Endothelial cell of umbilical vein (primary cell): ENCODE measurements at regions not wholly inside any gene's neighbourhood (a gene's known extent, or its start where the extent isn't known, plus 50 kb on each side); places are given as distances from the start of the nearest gene placed in this dataset.
"Not testable (repeated sequence)": the region's sequence is repeated elsewhere in the genome, so short reads cannot be mapped to it uniquely, and the experiment has no call there.

Experiments
- BruUV-seq: library from RNA; stranded (reverse); fragments of 400-500 nt; replicated peaks from 2 replicates; lab custom pipeline; 2021; lab: Mats Ljungman, UMichigan
- CTCF ChIA-PET: fragments of 300-600, 350-600 bp; sonication (Branson Sonifier 250); formaldehyde crosslinking; loops from one replicate; lab custom pipeline; 2021; ENCODE audit warnings: antibody characterized with exemption, inconsistent platforms; lab: Charles Lee
- POLR2A ChIA-PET: fragments of 300-600, 350-600 bp; sonication (Branson Sonifier 250); formaldehyde crosslinking; loops from one replicate; lab custom pipeline; 2021; ENCODE audit warnings: antibody characterized with exemption, inconsistent platforms; lab: Charles Lee
- DNase-seq: peaks from one replicate; pipeline ENCODE4 v3.0.0-alpha.2; 2011; ENCODE audit warnings: low read depth, low spot score
- FAIRE-seq: peaks from 2 replicates; lab custom pipeline; 2011; peaks lifted over from hg19 to GRCh38; lab: Jason Lieb, UNC
- H2AFZ ChIP-seq: 2 replicates; pipeline ENCODE4 v1.6.0; 2012; ENCODE audit warnings: low read depth, low read length, control low read depth, inconsistent platforms
- H3K27ac ChIP-seq: 2 replicates; pipeline ENCODE4 v1.5.1; 2011; ENCODE audit warnings: low read depth, mild to moderate bottlenecking, control low read depth, low read length, moderate library complexity; ENCODE audit not compliant: insufficient read depth
- H3K27me3 ChIP-seq, 2 experiments: 2 replicates each; pipeline versions ENCODE4 v1.6.0 to v1.6.1; 2011; ENCODE audit warnings: low read length in 2 of 2, mixed read lengths in 1 of 2; ENCODE audit not compliant: control insufficient read depth in 2 of 2, insufficient read depth in 2 of 2
- H3K36me3 ChIP-seq, 2 experiments: 2 replicates in 1 of 2; 3 replicates in 1 of 2; pipeline ENCODE4 v1.5.1; 2011; ENCODE audit warnings: low read length in 2 of 2, mild to moderate bottlenecking in 1 of 2, moderate library complexity in 1 of 2; ENCODE audit not compliant: control insufficient read depth in 2 of 2, insufficient read depth in 2 of 2; ENCODE audit errors: extremely low read depth in 1 of 2
- H3K4me1 ChIP-seq: 3 replicates; pipeline ENCODE4 v1.5.1; 2011; ENCODE audit warnings: mild to moderate bottlenecking, low read length; ENCODE audit not compliant: control insufficient read depth, insufficient read depth; ENCODE audit errors: extremely low read depth
- H3K4me2 ChIP-seq: 2 replicates; pipeline ENCODE4 v1.6.1; 2011; ENCODE audit warnings: low read length, control low read depth, mixed read lengths; ENCODE audit not compliant: insufficient read depth
- H3K4me3 ChIP-seq, 3 experiments: fragments of 200-600 bp in 1 of 3; sonication (generic), shearing (Covaris generic) in 1 of 3; replicated peaks in 1 of 3; 2 replicates each; pipeline ENCODE4 v1.5.1; 2011 to 2016; ENCODE audit warnings: control low read depth in 3 of 3, low read length in 3 of 3, mild to moderate bottlenecking in 2 of 3, inconsistent platforms in 1 of 3, low read depth in 1 of 3, moderate library complexity in 1 of 3; ENCODE audit not compliant: insufficient read depth in 1 of 3
- H3K79me2 ChIP-seq: 2 replicates; pipeline ENCODE4 v1.6.0; 2012; ENCODE audit warnings: low read length, inconsistent platforms; ENCODE audit not compliant: control insufficient read depth, insufficient read depth
- H3K9ac ChIP-seq: replicated peaks from 2 replicates; pipeline ENCODE3; 2011; ENCODE audit warnings: low read length, control low read depth; ENCODE audit not compliant: insufficient read depth; ENCODE audit errors: extremely low read depth
- H3K9me1 ChIP-seq: replicated peaks from 3 replicates; pipeline ENCODE4 v1.6.0; 2011; ENCODE audit warnings: mild to moderate bottlenecking, low read length; ENCODE audit not compliant: control insufficient read depth, insufficient read depth; ENCODE audit errors: extremely low read depth
- H3K9me3 ChIP-seq: replicated peaks from 2 replicates; pipeline ENCODE4 v1.5.1; 2012; ENCODE audit warnings: low read length, inconsistent platforms; ENCODE audit not compliant: control insufficient read depth, insufficient read depth
- H4K20me1 ChIP-seq: replicated peaks from 2 replicates; pipeline ENCODE3; 2011; ENCODE audit warnings: mild to moderate bottlenecking, low read length; ENCODE audit not compliant: control insufficient read depth, insufficient read depth; ENCODE audit errors: extremely low read depth
- CTCF ChIP-seq, 2 donors: IDR thresholded peaks; 1 replicate in 1 of 2; 2 replicates in 1 of 2; pipeline ENCODE4 v1.5.1; 2011; ENCODE audit warnings: low read length in 2 of 2, mild to moderate bottlenecking in 2 of 2, moderate library complexity in 2 of 2, control low read depth in 1 of 2, inconsistent platforms in 1 of 2, low read depth in 1 of 2; ENCODE audit not compliant: insufficient read depth in 1 of 2; ENCODE audit errors: extremely low read depth in 1 of 2
- EZH2 ChIP-seq: IDR thresholded peaks from 2 replicates; pipeline ENCODE4 v1.6.1; 2012; ENCODE audit warnings: borderline replicate concordance, low read depth, mild to moderate bottlenecking, moderate library complexity, low read length, inconsistent platforms; ENCODE audit not compliant: severe bottlenecking
- FOS ChIP-seq: IDR thresholded peaks from 2 replicates; pipeline ENCODE4 v1.6.1; 2011; ENCODE audit warnings: mild to moderate bottlenecking, low read length, moderate library complexity, borderline replicate concordance; ENCODE audit not compliant: insufficient read depth
- GATA2 ChIP-seq: IDR thresholded peaks from 2 replicates; pipeline ENCODE4 v1.7.0; 2011; ENCODE audit warnings: low read depth, mild to moderate bottlenecking, moderate library complexity, mixed read lengths, low read length; ENCODE audit not compliant: insufficient read length, insufficient read depth
- JUN ChIP-seq: IDR thresholded peaks from 2 replicates; pipeline ENCODE4 v1.6.1; 2011; ENCODE audit warnings: borderline replicate concordance, low read depth; ENCODE audit not compliant: insufficient read length, insufficient read depth
- POLR2A ChIP-seq: IDR thresholded peaks from 2 replicates; pipeline ENCODE4 v1.6.1; 2012; ENCODE audit warnings: low read depth, mild to moderate bottlenecking, control low read depth, low read length
- POLR2AphosphoS5 ChIP-seq: IDR thresholded peaks from 2 replicates; pipeline ENCODE4 v1.6.1; 2012; ENCODE audit warnings: low read depth, mild to moderate bottlenecking, control low read depth, low read length, moderate library complexity; ENCODE audit not compliant: insufficient read depth
- dilution Hi-C: fragments of 300-500 bp; cut with MboI; formaldehyde crosslinking; loops from one replicate; pipeline ENCODE4 v1.15.0; 2019; ENCODE audit warnings: low sequenced_read_pairs; ENCODE audit not compliant: extremely low pct_ligation_motif_present
- intact Hi-C: fragments of 100-400 bp; cut with micrococcal nuclease; formaldehyde crosslinking; loops from one replicate; pipeline ENCODE4 v1.10.0; 2022
- TF ChIP-seq, protein P1 (sequence below): IDR thresholded peaks from 2 replicates; pipeline ENCODE4 v1.6.1; 2011; ENCODE audit not compliant: insufficient read depth, insufficient read length

GRCh38 chr21:17214801-17215200 is 298.0 kb upstream of the CXADR start:
- no TSS peak for BruUV-seq
- Histone ChIP-seq H3K4me2 (no peak overlapping the region), H3K27me3 (no peaks in the 10 kb centered on the region), H4K20me1 (no peaks in the 10 kb centered on the region), H3K4me3 (no peak overlapping the region), H3K36me3 (no peaks in the 10 kb centered on the region), H2AFZ (no peak overlapping the region), H3K9me1 (no peaks in the 10 kb centered on the region), H3K9me3 (no peaks in the 10 kb centered on the region), H3K4me1 (no peaks in the 10 kb centered on the region), H3K9ac (no peak overlapping the region), H3K79me2 (no peaks in the 10 kb centered on the region), H3K27ac (no peak overlapping the region)
- POLR2A ChIA-PET: no interaction called here
- DNase-seq: no peak
- intact Hi-C loops: no loop called here
- dilution Hi-C loops: no loop called here
- no peak for FAIRE-seq
- TF ChIP-seq EZH2 (no peak), CTCF (IDR thresholded peaks at IDR 0.05; ENCODE audit: extremely low read depth in 1 of 2, insufficient read depth in 1 of 2, low read depth in 1 of 2, low read length in 2 of 2) (no peak), GATA2 (no peak), POLR2A (no peak), POLR2AphosphoS5 (no peak), JUN (no peak), FOS (no peak)
- TF ChIP-seq, protein P1, sequence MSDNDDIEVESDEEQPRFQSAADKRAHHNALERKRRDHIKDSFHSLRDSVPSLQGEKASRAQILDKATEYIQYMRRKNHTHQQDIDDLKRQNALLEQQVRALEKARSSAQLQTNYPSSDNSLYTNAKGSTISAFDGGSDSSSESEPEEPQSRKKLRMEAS: no peak
- CTCF ChIA-PET: no interaction called here

DNA sequence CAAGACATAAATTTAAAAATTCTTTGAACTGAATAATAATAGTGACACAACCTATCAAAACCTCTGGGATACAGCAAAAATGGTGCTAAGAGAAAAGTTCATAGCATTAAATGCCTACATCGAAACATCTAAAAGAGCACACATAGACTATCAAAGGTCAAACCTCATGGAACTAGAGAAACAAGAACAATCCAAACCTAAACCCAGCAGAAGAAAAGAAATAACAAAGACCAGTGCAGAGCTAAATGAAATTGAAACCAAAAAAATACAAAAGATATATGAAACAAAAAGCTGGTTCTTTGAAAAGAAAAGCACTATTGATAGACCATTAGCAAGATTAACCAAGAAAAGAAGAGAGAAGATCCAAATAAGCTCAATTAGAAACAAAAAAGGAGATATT is 293.8 kb upstream of the CXADR start:
- H3K4me1 ChIP-seq, CTCF ChIA-PET, POLR2A ChIA-PET, H3K79me2 ChIP-seq, H3K9me3 ChIP-seq, H3K27ac ChIP-seq, dilution Hi-C loops, intact Hi-C loops, H3K4me2 ChIP-seq, BruUV-seq, FAIRE-seq, H3K4me3 ChIP-seq, H3K9me1 ChIP-seq, H4K20me1 ChIP-seq, H2AFZ ChIP-seq, H3K9ac ChIP-seq, H3K27me3 ChIP-seq, DNase-seq, H3K36me3 ChIP-seq: not testable (repeated sequence)
